ENCODE measurements at regions not wholly inside any gene's neighbourhood (a gene's known extent, or its start where the extent isn't known, plus 50 kb on each side); places are given as distances from the start of the nearest gene placed in this dataset.

- Histone ChIP-seq H3K4me3 (no peak overlapping the region), H3K4me1 (peaks cover 0 to 18% (median 5%) of the 10 kb centered on the region in 4 donors), H3K27me3 (no peaks in the 10 kb centered on the region), H3K27ac (no peak overlapping the region), H3K9me3 (no peaks in the 10 kb centered on the region), H3K36me3 (no peaks in the 10 kb centered on the region)
- no peak for TF ChIP-seq POLR2A (IDR thresholded peaks at IDR 0.05)
- no peak for DNase-seq (ENCODE audit: low spot score in 2 of 2)
- WGBS, 2 donors = 91 to 100% methylated on average over 1 of the region's 1 CpG
Observed at GRCh38 chr15:67940324-67940719, 100.5 kb upstream of the RNU6-1 start.

- DNase-seq (ENCODE audit: low spot score in 2 of 2) = no peak
- Histone ChIP-seq H3K27ac (no peak overlapping the region), H3K27me3 (no peaks in the 10 kb centered on the region), H3K4me3 (no peak overlapping the region), H3K36me3 (no peaks in the 10 kb centered on the region), H3K9me3 (no peaks in the 10 kb centered on the region), H3K4me1 (peaks cover 0 to 32% (median 8%) of the 10 kb centered on the region in 4 donors)
- TF ChIP-seq CTCF (IDR thresholded peaks at IDR 0.05) (no peak), POLR2A (IDR thresholded peaks at IDR 0.05) (no peak), EP300 (IDR thresholded peaks at IDR 0.05) (no peak)
- WGBS, 2 donors = 59 to 60% methylated on average over 3 of the region's 3 CpGs
Observed at GRCh38 chr15:67941648-67942310, 101.9 kb upstream of the RNU6-1 start.

- no peaks in the 10 kb centered on the region for H3K36me3 ChIP-seq
- peak overlapping the region in 3 of 4 donors; percentile 42 to 83 (median 77) for H3K27ac ChIP-seq
- no peaks in the 10 kb centered on the region for H3K9me3 ChIP-seq
- TF ChIP-seq EP300 (IDR thresholded peaks at IDR 0.05) = no peak
- TF ChIP-seq POLR2A (IDR thresholded peaks at IDR 0.05) = no peak
- TF ChIP-seq CTCF (IDR thresholded peaks at IDR 0.05) = no peak
- peaks cover 0 to 40% (median 8%) of the 10 kb centered on the region in 4 donors for H3K4me1 ChIP-seq
- H3K4me3 ChIP-seq = no peak overlapping the region
- no peak for DNase-seq (ENCODE audit: low spot score in 2 of 2)
- H3K27me3 ChIP-seq = no peaks in the 10 kb centered on the region
- 21 to 51% methylated on average over 2 of the region's 2 CpGs for WGBS, 2 donors
Observed at GRCh38 chr15:67943475-67943874, 103.6 kb upstream of the RNU6-1 start.

- Histone ChIP-seq H3K4me3 (no peak overlapping the region), H3K9me3 (no peaks in the 10 kb centered on the region), H3K27ac (peak overlapping the region; percentile 20 to 83 (median 62)), H3K4me1 (peaks cover 0 to 40% (median 8%) of the 10 kb centered on the region in 4 donors), H3K27me3 (no peaks in the 10 kb centered on the region), H3K36me3 (no peaks in the 10 kb centered on the region)
- 50 to 82% methylated on average over 9 to 10 of the region's 10 CpGs for WGBS, 2 donors
- TF ChIP-seq EP300 (IDR thresholded peaks at IDR 0.05) (peak in 1 of 2 donors; percentile 65), CTCF (IDR thresholded peaks at IDR 0.05) (no peak)
- peak in 1 of 2 donors; percentile 58 for DNase-seq (ENCODE audit: low spot score in 2 of 2)
Observed at GRCh38 chr15:67944010-67944641, 104.3 kb upstream of the RNU6-1 start.

- TF ChIP-seq CTCF (IDR thresholded peaks at IDR 0.05) (no peak), EP300 (IDR thresholded peaks at IDR 0.05) (no peak), POLR2A (IDR thresholded peaks at IDR 0.05) (no peak)
- no peak for DNase-seq (ENCODE audit: low spot score in 2 of 2)
- peaks cover 0 to 40% (median 8%) of the 10 kb centered on the region in 4 donors for H3K4me1 ChIP-seq
- H3K4me3 ChIP-seq = no peak overlapping the region
- H3K36me3 ChIP-seq = no peaks in the 10 kb centered on the region
- peak overlapping the region; percentile 20 to 83 (median 64) for H3K27ac ChIP-seq
- no peaks in the 10 kb centered on the region for H3K9me3 ChIP-seq
- 66 to 88% methylated on average over 2 of the region's 2 CpGs for WGBS, 2 donors
- no peaks in the 10 kb centered on the region for H3K27me3 ChIP-seq
Observed at GRCh38 chr15:67945131-67945530, 105.3 kb upstream of the RNU6-1 start.
